Neural crest cell (in vitro differentiated cells): ENCODE measurements at regions not wholly inside any gene's neighbourhood (a gene's known extent, or its start where the extent isn't known, plus 50 kb on each side); places are given as distances from the start of the nearest gene placed in this dataset.

Source experiments
- DNase-seq: peaks from one replicate; pipeline ENCODE4 v3.0.0; 2021; ENCODE audit warnings: low read depth, mixed read lengths, low spot score
- H3K27ac Mint-ChIP-seq: one replicate; pipeline ENCODE4 v1.8.0; 2021; ENCODE audit warnings: mild to moderate bottlenecking, mixed read lengths; ENCODE audit not compliant: unreplicated experiment
- H3K27me3 Mint-ChIP-seq: 2 replicates; pipeline ENCODE4 v1.8.0; 2021; ENCODE audit warnings: low read depth, mild to moderate bottlenecking, mixed read lengths
- H3K36me3 Mint-ChIP-seq: 2 replicates; pipeline ENCODE4 v1.8.0; 2021; ENCODE audit warnings: low read depth, mild to moderate bottlenecking, mixed read lengths
- H3K4me1 Mint-ChIP-seq: 2 replicates; pipeline ENCODE4 v1.8.0; 2021; ENCODE audit warnings: mixed read lengths
- H3K4me3 Mint-ChIP-seq: one replicate; pipeline ENCODE4 v1.8.0; 2021; ENCODE audit warnings: mild to moderate bottlenecking, mixed read lengths
- H3K9me3 Mint-ChIP-seq: 2 replicates; pipeline ENCODE4 v1.8.0; 2021; ENCODE audit warnings: mixed read lengths
- TF ChIP-seq, protein P1 (sequence below): fragments of 200-600 bp; sonication (generic); conservative IDR thresholded peaks from 2 replicates; pipeline ENCODE4 v1.5.0; 2021; ENCODE audit warnings: antibody characterized with exemption, mild to moderate bottlenecking

DNA sequence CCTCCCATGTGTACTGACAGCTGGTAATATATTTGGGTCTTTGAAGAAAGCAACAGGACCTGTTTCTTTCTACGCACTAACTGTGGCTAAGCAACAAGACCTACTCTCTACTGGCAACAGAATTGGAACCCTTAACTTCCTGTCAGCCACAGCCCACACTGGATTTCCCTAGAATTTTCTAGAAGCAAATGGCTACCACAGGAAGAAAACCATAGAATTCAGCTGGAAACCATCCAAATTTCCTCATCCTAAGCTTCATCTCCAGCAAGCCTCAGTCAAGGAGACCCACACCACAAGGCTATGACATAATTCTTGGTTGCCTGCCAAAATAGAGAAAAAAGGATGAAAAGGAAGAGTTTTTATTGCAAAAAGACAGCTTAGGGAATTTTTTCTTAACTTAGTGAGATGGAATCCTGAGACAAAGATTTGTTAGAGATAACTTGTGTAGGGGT lies 171.8 kb upstream of the TNC start:
- no peak overlapping the region for H3K27ac Mint-ChIP-seq
- no peaks in the 10 kb centered on the region for H3K27me3 Mint-ChIP-seq
- H3K4me1 Mint-ChIP-seq: peaks cover 27% of the 10 kb centered on the region
- no peak for DNase-seq
- TF ChIP-seq, protein P1, sequence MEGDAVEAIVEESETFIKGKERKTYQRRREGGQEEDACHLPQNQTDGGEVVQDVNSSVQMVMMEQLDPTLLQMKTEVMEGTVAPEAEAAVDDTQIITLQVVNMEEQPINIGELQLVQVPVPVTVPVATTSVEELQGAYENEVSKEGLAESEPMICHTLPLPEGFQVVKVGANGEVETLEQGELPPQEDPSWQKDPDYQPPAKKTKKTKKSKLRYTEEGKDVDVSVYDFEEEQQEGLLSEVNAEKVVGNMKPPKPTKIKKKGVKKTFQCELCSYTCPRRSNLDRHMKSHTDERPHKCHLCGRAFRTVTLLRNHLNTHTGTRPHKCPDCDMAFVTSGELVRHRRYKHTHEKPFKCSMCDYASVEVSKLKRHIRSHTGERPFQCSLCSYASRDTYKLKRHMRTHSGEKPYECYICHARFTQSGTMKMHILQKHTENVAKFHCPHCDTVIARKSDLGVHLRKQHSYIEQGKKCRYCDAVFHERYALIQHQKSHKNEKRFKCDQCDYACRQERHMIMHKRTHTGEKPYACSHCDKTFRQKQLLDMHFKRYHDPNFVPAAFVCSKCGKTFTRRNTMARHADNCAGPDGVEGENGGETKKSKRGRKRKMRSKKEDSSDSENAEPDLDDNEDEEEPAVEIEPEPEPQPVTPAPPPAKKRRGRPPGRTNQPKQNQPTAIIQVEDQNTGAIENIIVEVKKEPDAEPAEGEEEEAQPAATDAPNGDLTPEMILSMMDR: no peak
- no peaks in the 10 kb centered on the region for H3K36me3 Mint-ChIP-seq
- H3K4me3 Mint-ChIP-seq: no peak overlapping the region
- H3K9me3 Mint-ChIP-seq: no peaks in the 10 kb centered on the region

DNA sequence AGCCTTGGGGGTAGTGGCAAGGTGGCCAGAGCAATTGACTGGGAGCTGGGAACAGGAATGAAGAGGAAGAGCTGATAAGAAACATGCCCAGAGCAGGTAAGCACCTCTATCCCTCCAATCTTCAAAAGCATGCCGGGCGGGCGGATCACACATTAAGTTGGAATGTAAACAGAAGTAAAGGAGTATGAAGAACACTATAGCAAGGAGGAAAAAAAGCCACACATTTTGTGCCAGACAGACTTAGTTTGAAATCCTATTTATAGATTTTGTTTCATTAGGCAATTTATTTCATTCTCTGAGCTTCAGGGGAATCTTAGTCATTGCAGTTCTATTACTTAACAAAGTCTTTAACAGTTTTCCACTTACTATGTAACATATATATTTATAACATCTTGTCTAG lies 173.9 kb upstream of the TNC start:
- TF ChIP-seq, protein P1: no peak
- Mint-ChIP-seq H3K4me1 (peaks cover 27% of the 10 kb centered on the region), H3K9me3 (no peaks in the 10 kb centered on the region), H3K27me3 (no peaks in the 10 kb centered on the region), H3K4me3 (no peak overlapping the region), H3K36me3 (no peaks in the 10 kb centered on the region), H3K27ac (peak overlapping the region; percentile 13)
- DNase-seq: no peak

DNA sequence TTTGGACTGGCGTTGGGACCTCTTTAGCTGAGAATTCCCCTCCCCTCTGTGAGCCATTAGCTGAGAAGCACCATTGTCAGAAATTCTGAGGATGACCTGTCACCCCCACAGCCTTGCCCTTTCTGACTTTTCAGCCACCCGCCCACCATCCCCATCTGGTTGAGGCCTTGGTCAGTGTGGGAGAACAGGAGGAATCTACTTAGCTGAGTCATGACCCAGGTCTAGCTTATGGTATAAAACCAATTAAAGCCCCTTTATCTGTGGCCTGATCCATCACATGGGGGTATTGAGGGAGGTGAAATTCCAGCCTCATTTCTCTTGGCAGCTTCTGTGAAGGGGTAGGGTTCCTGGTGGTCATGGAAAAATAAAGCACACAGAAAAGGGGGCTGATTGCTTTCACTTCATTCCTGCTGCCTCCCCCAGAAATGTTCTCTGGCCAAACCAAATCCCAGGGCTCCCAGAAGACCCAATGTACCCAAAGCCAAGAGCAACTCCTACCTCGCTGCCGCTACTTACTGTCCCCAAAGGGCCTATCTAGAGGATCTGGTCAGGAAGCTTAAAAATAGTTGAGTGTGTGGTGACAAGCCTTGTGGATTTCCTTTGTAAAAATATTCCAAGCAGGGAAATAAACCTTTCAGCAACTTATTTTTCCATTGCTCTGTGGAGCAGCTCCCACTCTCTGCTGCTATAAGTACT lies 174.8 kb upstream of the TNC start:
- peak overlapping the region; percentile 84 for H3K27ac Mint-ChIP-seq

DNA sequence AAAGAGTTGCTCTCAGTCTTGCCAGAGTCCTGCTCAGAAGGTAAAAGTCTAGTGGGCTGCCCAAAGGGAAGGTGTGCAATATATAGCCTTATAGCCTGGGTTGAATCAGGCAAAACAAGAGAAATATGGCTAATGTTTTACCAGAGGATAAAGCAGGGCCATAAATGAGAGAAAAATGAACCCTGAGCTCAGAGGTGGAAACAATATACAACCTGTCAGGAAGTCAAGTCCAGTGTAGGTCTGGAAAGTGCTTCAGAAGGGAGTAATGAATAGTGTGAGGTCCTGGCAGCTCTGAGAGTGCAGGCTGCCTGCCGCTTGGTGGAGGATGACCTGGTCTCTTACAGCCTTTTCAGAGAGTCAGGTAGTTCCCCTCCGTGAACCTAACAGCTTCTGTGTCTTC lies 177.8 kb upstream of the TNC start:
- TF ChIP-seq, protein P1: no peak
- Mint-ChIP-seq H3K4me1 (peaks cover 27% of the 10 kb centered on the region), H3K4me3 (no peak overlapping the region), H3K27ac (no peak overlapping the region), H3K27me3 (no peaks in the 10 kb centered on the region), H3K9me3 (peaks cover 3% of the 10 kb centered on the region), H3K36me3 (no peaks in the 10 kb centered on the region)
- no peak for DNase-seq

More for the DNA sequence above, 174.8 kb upstream of the TNC start:
- peak; percentile 5 for DNase-seq
- no peaks in the 10 kb centered on the region for H3K36me3 Mint-ChIP-seq
- TF ChIP-seq, protein P1: no peak
- H3K27me3 Mint-ChIP-seq: no peaks in the 10 kb centered on the region
- H3K9me3 Mint-ChIP-seq: no peaks in the 10 kb centered on the region
- H3K4me3 Mint-ChIP-seq: peak overlapping the region; percentile 2
- peaks cover 27% of the 10 kb centered on the region for H3K4me1 Mint-ChIP-seq

DNA sequence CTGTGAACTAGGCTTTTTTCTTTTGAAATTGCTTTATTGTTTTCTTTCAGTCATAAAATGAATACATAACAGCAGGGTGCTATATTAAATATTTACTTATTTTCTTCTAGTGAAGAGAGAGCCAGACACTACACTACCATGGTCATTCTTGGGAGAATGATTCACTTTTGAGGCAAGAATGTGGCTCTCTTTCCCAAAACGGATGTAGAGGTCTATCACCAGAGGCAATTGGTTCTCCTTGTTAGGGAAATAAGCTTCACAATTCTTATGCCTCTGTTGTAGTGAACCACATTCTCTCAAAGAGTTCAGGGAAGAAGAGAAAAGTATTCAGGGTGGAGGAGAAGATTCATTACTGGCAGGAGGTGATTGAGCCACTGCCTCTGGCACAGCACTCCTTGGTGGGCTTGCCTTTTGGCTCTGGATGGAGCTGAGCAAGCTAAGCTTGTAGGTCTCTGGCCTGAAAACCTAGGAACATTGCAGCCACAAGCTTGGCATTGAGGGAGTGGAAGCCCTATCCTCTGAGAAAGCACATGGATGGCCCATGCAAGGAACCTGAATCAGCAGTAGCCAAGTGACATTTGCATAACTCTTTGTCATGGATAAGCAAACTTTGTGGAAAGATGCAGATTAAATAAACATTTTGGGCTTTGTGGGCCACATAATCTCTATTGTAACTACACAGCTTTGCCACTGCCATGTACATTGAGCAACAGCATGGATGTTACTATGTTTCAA lies 179.0 kb upstream of the TNC start:
- no peak for DNase-seq
- no peaks in the 10 kb centered on the region for H3K36me3 Mint-ChIP-seq
- H3K27ac Mint-ChIP-seq: no peak overlapping the region
- no peak overlapping the region for H3K4me3 Mint-ChIP-seq
- peaks cover 18% of the 10 kb centered on the region for H3K4me1 Mint-ChIP-seq
- no peaks in the 10 kb centered on the region for H3K27me3 Mint-ChIP-seq
- H3K9me3 Mint-ChIP-seq: peaks cover 3% of the 10 kb centered on the region
- TF ChIP-seq, protein P1: no peak
